B cell (primary cell): ENCODE measurements at regions not wholly inside any gene's neighbourhood (a gene's known extent, or its start where the extent isn't known, plus 50 kb on each side); places are given as distances from the start of the nearest gene placed in this dataset.

Source experiments
- EZH2 ChIP-seq: IDR thresholded peaks from 2 replicates; pipeline ENCODE4 v1.6.1; 2012; ENCODE audit warnings: borderline replicate concordance, low read depth, mild to moderate bottlenecking, moderate library complexity, low read length; ENCODE audit not compliant: insufficient read depth, poor library complexity, severe bottlenecking
- TF ChIP-seq, protein P1 (sequence below): fragments of 200-600 bp; IDR thresholded peaks from one replicate; pipeline ENCODE4 v1.8.0; 2022; ENCODE audit warnings: antibody characterized with exemption, mild to moderate bottlenecking

DNA sequence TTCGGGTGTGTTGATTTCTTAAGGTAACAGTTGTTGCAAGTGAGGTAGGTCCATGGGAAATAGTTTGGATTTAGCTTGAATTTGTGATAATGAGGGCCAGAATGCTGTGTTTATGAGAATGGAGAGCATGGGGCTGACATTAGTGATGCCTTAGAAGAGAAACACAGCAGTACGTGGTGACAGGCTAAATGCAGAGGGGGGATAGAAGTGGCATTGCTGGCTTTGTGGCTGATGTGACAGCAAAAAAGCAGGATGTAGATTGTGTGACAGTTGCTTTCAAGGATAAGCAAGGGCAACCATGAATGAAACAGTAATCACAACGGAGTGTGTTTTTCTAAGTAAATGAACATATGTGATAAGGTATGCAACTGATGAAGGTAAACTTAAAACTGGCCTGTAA, 103.4 kb upstream of the SGCD start:
- TF ChIP-seq, protein P1, sequence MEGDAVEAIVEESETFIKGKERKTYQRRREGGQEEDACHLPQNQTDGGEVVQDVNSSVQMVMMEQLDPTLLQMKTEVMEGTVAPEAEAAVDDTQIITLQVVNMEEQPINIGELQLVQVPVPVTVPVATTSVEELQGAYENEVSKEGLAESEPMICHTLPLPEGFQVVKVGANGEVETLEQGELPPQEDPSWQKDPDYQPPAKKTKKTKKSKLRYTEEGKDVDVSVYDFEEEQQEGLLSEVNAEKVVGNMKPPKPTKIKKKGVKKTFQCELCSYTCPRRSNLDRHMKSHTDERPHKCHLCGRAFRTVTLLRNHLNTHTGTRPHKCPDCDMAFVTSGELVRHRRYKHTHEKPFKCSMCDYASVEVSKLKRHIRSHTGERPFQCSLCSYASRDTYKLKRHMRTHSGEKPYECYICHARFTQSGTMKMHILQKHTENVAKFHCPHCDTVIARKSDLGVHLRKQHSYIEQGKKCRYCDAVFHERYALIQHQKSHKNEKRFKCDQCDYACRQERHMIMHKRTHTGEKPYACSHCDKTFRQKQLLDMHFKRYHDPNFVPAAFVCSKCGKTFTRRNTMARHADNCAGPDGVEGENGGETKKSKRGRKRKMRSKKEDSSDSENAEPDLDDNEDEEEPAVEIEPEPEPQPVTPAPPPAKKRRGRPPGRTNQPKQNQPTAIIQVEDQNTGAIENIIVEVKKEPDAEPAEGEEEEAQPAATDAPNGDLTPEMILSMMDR = no peak
- no peak for TF ChIP-seq EZH2
